Thoracic aorta (tissue), 2 donors: ENCODE measurements at regions not wholly inside any gene's neighbourhood (a gene's known extent, or its start where the extent isn't known, plus 50 kb on each side); places are given as distances from the start of the nearest gene placed in this dataset.
A peak's percentile ranks its signal among the peaks of the same experiment; 100 is the strongest.

Experiments
- ATAC-seq: fragments of 150-250 bp; one replicate; pipeline ENCODE4 v1.8.0; 2017; ENCODE audit warnings: low read depth; ENCODE audit not compliant: insufficient number of reproducible peaks, low FRiP score
- DNase-seq: peaks from one replicate; pipeline ENCODE4 v3.0.0-alpha.2; 2020; ENCODE audit warnings: low spot score
- H3K27ac ChIP-seq, 2 donors: fragments of 200-600 bp; sonication (generic); 1 replicate in 1 of 2; 2 replicates in 1 of 2; pipeline ENCODE4 v1.5.1; 2016; ENCODE audit warnings: mild to moderate bottlenecking in 2 of 2, moderate library complexity in 2 of 2
- H3K27me3 ChIP-seq: fragments of 200-600 bp; sonication (generic); replicated peaks from 2 replicates; pipeline ENCODE4 v1.6.0; 2016; ENCODE audit warnings: mild to moderate bottlenecking; ENCODE audit not compliant: insufficient read depth
- H3K36me3 ChIP-seq: fragments of 200-600 bp; sonication (generic); one replicate; pipeline ENCODE4 v1.5.1; 2016
- H3K4me1 ChIP-seq, 2 donors: fragments of 200-600 bp; sonication (generic); 1 replicate in 1 of 2; 2 replicates in 1 of 2; pipeline versions ENCODE4 v1.5.1 to v1.6.0; 2016; ENCODE audit warnings: low read depth in 2 of 2, mild to moderate bottlenecking in 1 of 2; ENCODE audit not compliant: control insufficient read depth in 1 of 2
- H3K4me3 ChIP-seq: fragments of 200-600 bp; sonication (generic); 2 replicates; pipeline ENCODE4 v1.5.1; 2016; ENCODE audit warnings: mild to moderate bottlenecking
- H3K9me3 ChIP-seq: fragments of 200-600 bp; sonication (generic); 2 replicates; pipeline ENCODE4 v1.5.1; 2016
- TF ChIP-seq, protein P1 (sequence below): fragments of 200-600 bp; sonication (generic); IDR thresholded peaks from one replicate; pipeline ENCODE4 v1.5.1; 2019; ENCODE audit warnings: antibody characterized with exemption

DNA sequence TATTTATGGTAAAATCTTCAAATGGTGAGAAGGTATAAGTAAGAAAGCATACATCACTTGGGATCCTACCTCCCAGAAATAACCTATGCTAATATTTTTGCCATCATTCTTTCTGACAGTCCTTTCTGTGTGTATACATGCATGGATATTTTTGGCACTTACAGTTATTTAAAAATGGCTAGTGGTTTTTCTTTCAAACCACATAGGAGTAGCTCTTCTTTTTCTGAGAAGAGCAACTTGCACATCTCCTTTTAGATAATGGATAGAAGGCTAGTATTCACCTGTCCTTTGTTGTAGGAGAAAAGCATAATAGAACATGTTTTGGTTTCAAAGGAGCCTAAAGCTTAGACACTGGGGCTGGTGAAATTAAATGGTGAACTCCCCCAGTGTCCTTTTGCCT, 87.3 kb downstream of the EMP1 start:
- Histone ChIP-seq H3K27ac (no peak overlapping the region), H3K9me3 (no peaks in the 10 kb centered on the region), H3K4me1 (no peaks in the 10 kb centered on the region), H3K4me3 (no peak overlapping the region), H3K36me3 (no peaks in the 10 kb centered on the region), H3K27me3 (no peaks in the 10 kb centered on the region)
- DNase-seq = no peak
- ATAC-seq = no peak
- TF ChIP-seq, protein P1, sequence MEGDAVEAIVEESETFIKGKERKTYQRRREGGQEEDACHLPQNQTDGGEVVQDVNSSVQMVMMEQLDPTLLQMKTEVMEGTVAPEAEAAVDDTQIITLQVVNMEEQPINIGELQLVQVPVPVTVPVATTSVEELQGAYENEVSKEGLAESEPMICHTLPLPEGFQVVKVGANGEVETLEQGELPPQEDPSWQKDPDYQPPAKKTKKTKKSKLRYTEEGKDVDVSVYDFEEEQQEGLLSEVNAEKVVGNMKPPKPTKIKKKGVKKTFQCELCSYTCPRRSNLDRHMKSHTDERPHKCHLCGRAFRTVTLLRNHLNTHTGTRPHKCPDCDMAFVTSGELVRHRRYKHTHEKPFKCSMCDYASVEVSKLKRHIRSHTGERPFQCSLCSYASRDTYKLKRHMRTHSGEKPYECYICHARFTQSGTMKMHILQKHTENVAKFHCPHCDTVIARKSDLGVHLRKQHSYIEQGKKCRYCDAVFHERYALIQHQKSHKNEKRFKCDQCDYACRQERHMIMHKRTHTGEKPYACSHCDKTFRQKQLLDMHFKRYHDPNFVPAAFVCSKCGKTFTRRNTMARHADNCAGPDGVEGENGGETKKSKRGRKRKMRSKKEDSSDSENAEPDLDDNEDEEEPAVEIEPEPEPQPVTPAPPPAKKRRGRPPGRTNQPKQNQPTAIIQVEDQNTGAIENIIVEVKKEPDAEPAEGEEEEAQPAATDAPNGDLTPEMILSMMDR = no peak

DNA sequence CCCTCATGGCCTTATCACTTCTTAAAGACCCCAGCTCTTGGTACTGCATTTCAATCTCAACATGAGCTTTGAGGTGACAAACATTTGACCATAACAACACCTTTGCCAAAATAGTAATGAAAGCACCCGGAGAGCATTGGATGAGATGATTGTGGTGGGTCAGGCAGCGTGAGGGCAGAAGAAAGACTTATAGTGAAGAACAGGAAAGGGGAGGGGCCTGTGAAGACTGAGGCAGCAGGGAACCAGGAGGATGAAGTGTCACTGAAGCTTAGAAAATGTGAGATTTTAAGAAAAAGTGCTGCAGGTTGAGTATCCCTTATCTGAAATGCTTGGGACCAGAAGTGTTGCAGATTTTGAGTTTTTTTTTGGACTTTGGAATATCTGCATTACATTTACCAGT, 86.3 kb downstream of the EMP1 start:
- DNase-seq (no peak), ATAC-seq (no peak)
- H3K27ac ChIP-seq = no peak overlapping the region
- H3K4me1 ChIP-seq = peaks cover 2 to 3% of the 10 kb centered on the region in 2 donors
- no peaks in the 10 kb centered on the region for H3K36me3 ChIP-seq
- no peaks in the 10 kb centered on the region for H3K9me3 ChIP-seq
- H3K27me3 ChIP-seq = no peaks in the 10 kb centered on the region
- TF ChIP-seq, protein P1 = no peak
- no peak overlapping the region for H3K4me3 ChIP-seq

DNA sequence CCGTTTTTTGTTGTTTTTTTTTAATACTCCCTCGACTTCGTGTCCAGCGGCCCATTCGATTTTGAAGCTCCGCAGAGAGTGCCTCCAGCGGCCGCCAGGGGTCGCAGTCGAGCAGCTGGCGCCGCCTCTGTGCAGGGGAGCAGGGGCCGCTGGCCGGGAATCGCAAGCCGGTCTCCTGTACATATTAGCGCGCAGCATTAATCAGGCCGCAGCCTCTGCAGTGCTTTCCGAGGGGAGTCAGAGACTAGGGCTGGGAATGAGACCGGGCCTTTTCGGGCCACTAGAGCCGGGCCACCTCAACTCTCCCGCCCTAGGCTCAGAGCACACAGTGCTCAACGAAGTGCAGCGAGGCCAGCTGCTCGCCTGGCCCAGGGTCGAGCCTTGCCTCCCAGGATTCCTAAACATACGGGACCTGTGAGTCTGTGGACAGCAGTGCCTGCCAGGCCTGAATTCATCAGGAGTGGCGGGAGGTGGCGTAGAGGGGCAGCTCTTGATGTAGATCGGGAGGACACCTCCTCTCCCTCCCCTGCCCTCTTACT, 81.8 kb downstream of the EMP1 start:
- TF ChIP-seq, protein P1 = peak; percentile 98
- Histone ChIP-seq H3K9me3 (no peaks in the 10 kb centered on the region), H3K27me3 (no peaks in the 10 kb centered on the region), H3K4me1 (peaks cover 4 to 6% of the 10 kb centered on the region in 2 donors), H3K27ac (no peak overlapping the region), H3K36me3 (no peaks in the 10 kb centered on the region), H3K4me3 (peak overlapping the region; percentile 43)
- DNase-seq (no peak), ATAC-seq (peak; percentile 26)

DNA sequence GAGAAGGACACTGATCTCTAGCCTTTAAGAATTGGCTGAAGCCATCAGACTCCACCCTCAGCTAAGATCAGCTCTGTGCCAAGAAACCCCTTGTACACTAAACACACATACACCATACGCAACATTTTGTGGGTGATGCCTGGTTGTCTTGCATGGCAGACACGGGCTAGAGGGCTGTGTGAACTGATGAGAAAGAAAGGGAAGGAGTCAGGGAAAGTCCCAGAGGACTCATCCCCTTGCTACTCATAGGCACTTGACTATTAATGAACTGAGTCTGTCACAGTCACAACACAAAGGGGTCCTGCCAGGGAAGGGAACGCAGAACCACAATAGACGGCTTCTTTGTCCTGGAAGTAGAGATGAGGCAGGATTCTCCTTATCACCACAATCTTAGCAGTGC, 80.8 kb downstream of the EMP1 start:
- TF ChIP-seq, protein P1 = no peak
- Histone ChIP-seq H3K4me3 (no peak overlapping the region), H3K27ac (no peak overlapping the region), H3K4me1 (peaks cover 4 to 6% of the 10 kb centered on the region in 2 donors), H3K9me3 (no peaks in the 10 kb centered on the region), H3K27me3 (no peaks in the 10 kb centered on the region), H3K36me3 (no peaks in the 10 kb centered on the region)
- no peak for ATAC-seq
- DNase-seq = no peak

DNA sequence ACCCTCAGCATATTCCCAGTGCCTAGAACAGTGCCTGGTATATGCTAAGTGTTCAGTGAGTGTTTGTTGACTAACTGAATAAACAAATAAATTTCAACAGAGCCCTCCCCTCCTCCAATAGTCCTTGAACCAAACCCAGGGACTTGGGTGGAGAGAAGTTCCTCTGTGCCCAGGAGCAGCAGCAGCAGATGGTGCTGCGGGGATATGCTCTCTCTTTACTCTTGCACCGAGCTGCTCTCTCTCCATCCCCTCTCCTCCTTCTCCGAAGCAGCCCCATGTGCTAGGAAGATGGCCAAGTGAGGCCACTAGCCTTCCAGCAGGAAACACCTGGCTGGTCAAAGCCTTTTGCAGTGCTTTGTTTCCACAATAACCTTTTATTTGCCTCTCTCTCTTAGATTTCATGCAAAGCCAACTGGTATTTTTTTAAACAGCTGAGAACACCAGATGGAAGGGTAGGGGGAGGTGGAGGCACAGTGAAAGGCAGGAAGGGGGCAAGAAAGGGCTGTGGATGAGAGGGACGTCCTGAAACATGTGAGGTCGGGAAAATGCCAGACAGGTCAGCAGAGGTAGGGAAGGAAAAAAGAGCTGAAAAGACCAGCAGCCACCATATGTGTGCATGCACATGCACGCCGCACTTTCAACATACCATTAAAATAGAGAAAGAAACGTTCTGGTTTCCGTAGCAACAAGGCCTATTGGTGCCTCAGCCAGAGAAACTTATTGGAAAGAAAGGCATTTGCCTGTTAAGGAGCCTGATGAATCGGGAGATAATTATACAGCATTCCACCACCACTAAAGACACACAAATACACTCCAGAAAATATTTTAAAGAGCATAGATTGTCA, 78.9 kb downstream of the EMP1 start:
- ATAC-seq (no peak), DNase-seq (no peak)
- H3K27ac ChIP-seq = no peak overlapping the region
- H3K4me3 ChIP-seq = no peak overlapping the region
- no peaks in the 10 kb centered on the region for H3K9me3 ChIP-seq
- TF ChIP-seq, protein P1 = no peak
- H3K27me3 ChIP-seq = no peaks in the 10 kb centered on the region
- peaks cover 4 to 6% of the 10 kb centered on the region in 2 donors for H3K4me1 ChIP-seq
- no peaks in the 10 kb centered on the region for H3K36me3 ChIP-seq
